ENCODE measurements at regions not wholly inside any gene's neighbourhood (a gene's known extent, or its start where the extent isn't known, plus 50 kb on each side); places are given as distances from the start of the nearest gene placed in this dataset.

DNA sequence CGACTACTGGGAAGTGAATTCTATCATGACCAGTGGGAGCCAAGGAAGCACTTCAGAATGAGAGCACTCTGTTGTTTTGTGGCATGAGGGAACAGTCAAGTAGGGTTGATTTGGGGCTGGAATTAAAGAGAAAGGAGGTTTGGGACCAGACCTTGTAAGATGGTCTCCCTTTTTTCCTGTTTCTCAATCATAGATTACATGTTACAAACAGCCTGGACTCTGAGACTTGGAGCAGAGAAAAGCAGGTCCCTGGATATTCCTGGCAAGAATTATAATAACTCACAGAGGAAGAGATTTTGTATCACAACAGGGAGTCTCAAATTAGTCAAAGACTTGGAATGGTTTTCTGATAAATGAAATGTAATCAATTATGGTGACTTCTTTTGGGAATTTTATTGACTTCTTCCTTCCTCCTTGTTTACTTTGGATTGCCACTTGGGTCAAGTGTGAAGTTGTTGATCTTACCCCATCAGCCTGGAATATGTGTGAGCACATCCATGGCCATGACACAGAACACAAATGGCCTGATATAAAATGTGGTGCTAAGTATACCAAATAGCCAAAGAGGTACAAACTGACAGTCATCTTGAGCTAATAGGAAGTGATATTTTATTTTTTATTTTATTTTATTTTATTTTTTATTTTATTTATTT, 131.0 kb upstream of the OSMR start:
- TF ChIP-seq, protein P1, sequence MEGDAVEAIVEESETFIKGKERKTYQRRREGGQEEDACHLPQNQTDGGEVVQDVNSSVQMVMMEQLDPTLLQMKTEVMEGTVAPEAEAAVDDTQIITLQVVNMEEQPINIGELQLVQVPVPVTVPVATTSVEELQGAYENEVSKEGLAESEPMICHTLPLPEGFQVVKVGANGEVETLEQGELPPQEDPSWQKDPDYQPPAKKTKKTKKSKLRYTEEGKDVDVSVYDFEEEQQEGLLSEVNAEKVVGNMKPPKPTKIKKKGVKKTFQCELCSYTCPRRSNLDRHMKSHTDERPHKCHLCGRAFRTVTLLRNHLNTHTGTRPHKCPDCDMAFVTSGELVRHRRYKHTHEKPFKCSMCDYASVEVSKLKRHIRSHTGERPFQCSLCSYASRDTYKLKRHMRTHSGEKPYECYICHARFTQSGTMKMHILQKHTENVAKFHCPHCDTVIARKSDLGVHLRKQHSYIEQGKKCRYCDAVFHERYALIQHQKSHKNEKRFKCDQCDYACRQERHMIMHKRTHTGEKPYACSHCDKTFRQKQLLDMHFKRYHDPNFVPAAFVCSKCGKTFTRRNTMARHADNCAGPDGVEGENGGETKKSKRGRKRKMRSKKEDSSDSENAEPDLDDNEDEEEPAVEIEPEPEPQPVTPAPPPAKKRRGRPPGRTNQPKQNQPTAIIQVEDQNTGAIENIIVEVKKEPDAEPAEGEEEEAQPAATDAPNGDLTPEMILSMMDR (IDR thresholded peaks at IDR 0.05; ENCODE audit: control extremely low read depth, extremely low read depth, low read depth, missing control alignments): no peak
- no peak for DNase-seq (ENCODE audit: extremely low spot score)
- POLR2A ChIA-PET: no interaction called here
- CTCF ChIA-PET: interaction anchor here (1.0 kb wide), 1 partner anchor 273 kb away, joined by 5 read pairs; no protein-coding TSS in a partner anchor

GRCh38 chr5:38715696-38716095, 130.1 kb upstream of the OSMR start:
- no peak for DNase-seq (ENCODE audit: extremely low spot score)
- POLR2A ChIA-PET: no interaction called here
- TF ChIP-seq, protein P1 (IDR thresholded peaks at IDR 0.05; ENCODE audit: control extremely low read depth, extremely low read depth, low read depth, missing control alignments): no peak
- CTCF ChIA-PET: interaction anchor here (1.0 kb wide), 1 partner anchor 274 kb away, joined by 5 read pairs; no protein-coding TSS in a partner anchor

DNA sequence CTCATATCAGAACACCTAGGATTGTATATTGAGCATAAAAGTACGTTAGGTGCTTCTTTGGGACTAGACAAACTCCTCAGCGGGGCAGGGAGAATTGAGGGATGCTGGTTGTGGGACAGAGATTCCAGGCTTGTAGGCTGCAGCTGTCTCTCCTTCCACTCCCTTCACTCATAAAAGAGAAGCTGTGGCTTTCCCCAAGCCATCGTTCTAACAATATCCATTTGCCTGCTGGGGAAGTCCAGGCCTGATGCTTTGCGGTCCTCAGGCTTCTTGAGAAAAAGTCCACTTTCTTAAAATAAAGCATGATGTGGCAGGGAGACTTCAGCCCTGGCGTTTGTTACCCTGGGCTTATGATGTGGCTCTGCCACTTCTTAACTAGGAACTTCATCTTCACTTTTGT, 129.3 kb upstream of the OSMR start:
- TF ChIP-seq, protein P1 (IDR thresholded peaks at IDR 0.05; ENCODE audit: control extremely low read depth, extremely low read depth, low read depth, missing control alignments): no peak
- ChIA-PET CTCF (no interaction called here), POLR2A (no interaction called here)
- no peak for DNase-seq (ENCODE audit: extremely low spot score)

GRCh38 chr5:38718771-38719391, 126.9 kb upstream of the OSMR start:
- no peak for DNase-seq (ENCODE audit: extremely low spot score)
- CTCF ChIA-PET: interaction anchor here (1.2 kb wide), 1 partner anchor 12 kb away, joined by 3 read pairs; no protein-coding TSS in a partner anchor
- TF ChIP-seq, protein P1 (IDR thresholded peaks at IDR 0.05; ENCODE audit: control extremely low read depth, extremely low read depth, low read depth, missing control alignments): no peak
- POLR2A ChIA-PET: no interaction called here

DNA sequence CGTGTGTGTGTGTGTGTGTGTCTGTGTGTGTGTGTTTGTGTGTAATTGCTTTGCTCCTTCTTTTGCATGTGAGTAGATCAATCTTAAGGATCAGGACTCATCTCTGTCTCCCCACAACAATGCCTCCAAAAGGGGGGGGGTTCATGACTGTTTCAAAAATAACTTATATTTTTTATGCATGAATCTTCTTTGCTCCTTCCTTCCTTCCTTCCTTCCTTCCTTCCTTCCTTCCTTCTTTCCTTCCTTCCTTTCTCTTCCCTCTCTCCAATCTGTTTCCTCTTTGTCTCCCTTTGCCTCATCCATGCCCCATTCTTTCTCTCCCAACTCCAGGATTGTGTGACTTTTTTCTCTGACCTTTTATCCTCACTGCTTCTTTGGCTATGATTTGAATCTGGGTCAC, 126.4 kb upstream of the OSMR start:
- ChIA-PET POLR2A (no interaction called here), CTCF (no interaction called here)
- no peak for DNase-seq (ENCODE audit: extremely low spot score)
- TF ChIP-seq, protein P1 (IDR thresholded peaks at IDR 0.05; ENCODE audit: control extremely low read depth, extremely low read depth, low read depth, missing control alignments): no peak

- CTCF ChIA-PET: no interaction called here
- POLR2A ChIA-PET: no interaction called here
- TF ChIP-seq, protein P1 (IDR thresholded peaks at IDR 0.05; ENCODE audit: control extremely low read depth, extremely low read depth, low read depth, missing control alignments): no peak
- DNase-seq (ENCODE audit: extremely low spot score): no peak
These were observed 125.9 kb upstream of the OSMR start for GRCh38 chr5:38719916-38720315.

Measured in GM10248 (cell line).